ENCODE measurements at regions not wholly inside any gene's neighbourhood (a gene's known extent, or its start where the extent isn't known, plus 50 kb on each side); places are given as distances from the start of the nearest gene placed in this dataset.
A peak's percentile ranks its signal among the peaks of the same experiment; 100 is the strongest.
"Not testable (repeated sequence)": the region's sequence is repeated elsewhere in the genome, so short reads cannot be mapped to it uniquely, and the experiment has no call there.

DNA sequence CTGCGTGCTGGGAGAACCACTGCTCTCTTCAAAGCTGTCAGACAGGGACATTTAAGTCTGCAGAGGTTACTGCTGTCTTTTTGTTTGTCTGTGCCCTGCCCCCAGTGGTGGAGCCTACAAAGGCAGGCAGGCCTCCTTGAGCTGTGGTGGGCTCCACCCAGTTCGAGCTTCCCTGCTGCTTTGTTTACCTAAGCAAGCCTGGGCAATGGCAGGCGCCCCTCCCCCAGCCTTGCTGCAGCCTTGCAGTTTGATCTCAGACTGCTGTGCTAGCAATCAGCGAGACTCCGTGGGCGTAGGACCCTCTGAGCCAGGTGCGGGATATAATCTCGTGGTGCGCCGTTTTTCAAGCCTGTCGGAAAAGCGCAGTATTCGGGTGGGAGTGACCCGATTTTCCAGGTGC is 837.0 kb downstream of the EPHA3 start:
- not testable (repeated sequence) for DNase-seq

- no peak for DNase-seq
Measured at GRCh38 chr3:89946884-89947283, 839.5 kb downstream of the EPHA3 start.

- DNase-seq, result no peak
Measured at GRCh38 chr3:89947337-89947954, 840.0 kb downstream of the EPHA3 start.

DNA sequence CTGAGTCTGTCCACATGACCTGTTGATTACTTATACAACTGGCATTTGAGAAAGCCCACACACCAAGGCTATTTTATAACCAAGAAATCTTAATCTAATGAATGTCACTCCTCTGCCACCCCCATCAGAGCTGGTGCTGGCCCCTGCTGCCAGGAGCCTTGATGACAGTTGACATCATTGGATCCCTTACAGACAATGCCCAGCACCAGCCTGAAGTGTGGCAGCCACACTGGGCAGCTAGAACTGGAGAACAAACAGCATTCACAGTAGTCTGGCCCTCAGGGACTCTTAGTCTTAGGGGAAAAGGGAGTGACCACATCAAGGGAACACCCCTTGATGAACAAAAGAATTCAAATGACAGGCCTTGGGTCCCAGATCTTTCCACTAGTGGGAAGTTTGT is 840.6 kb downstream of the EPHA3 start:
- DNase-seq, result no peak

DNA sequence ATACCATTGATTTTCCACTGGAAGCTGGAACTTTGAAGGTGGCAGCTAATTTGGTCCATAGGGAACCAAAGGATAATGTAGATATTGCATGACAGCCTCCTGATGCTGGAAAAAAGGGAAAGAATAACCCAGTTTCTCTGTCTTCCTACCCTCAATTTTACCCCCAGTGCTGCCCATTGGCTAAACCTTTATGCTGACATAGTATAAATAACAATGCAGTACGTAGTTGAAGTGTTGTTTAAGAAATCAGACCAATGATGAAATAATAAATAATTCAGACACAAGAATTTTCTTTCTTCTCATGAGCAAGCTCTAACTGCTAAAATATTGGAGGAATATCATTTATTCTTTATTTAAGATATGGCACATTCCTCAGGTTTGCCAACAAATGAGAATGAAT is 843.4 kb downstream of the EPHA3 start:
- DNase-seq, result no peak

GRCh38 chr3:89954137-89954536 is 846.7 kb downstream of the EPHA3 start:
- DNase-seq, result no peak

DNA sequence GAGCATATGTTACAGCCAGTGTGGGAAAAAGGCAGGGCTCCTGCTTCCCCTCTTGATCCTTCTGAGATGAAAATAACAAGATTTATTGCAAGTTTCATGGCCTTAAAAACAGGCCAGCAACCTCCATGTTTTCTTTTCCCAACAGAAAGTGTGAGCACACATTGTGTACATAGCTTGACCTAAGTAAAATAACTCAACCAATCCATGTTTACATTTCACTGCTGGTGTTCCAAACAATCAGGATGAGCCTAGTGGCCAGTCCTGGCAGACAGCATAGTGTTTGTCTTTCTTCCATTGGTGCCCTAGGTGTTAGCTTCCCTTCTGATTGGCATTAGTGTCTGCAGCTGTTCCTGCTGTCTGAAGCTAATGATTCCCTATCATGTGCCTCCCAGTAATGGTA is 847.7 kb downstream of the EPHA3 start:
- no peak for DNase-seq

DNA sequence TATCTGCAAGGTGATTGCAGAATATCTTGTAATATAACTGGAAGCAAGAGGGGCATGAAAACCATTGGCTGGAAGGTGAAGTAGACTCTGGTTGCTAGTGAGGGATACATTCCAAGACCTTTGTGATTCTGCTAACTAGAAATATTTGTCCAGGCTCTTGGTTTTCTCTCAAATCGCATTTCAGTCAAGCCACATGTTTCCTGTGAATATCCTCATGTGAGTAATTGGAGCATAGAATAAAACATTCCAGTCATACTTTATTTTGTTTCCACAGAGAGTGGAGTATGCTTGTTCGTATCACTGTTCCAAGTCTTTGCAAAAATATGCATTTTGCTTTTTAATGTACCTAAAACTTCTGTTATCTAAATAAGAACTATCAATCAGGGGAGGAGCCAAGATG is 850.0 kb downstream of the EPHA3 start:
- DNase-seq, result peak; percentile 60

GRCh38 chr3:89958163-89958562 is 850.7 kb downstream of the EPHA3 start:
- not testable (repeated sequence) for DNase-seq

GRCh38 chr3:89964347-89964746 is 856.9 kb downstream of the EPHA3 start:
- peak; percentile 24 for DNase-seq

- DNase-seq, result no peak
Measured at GRCh38 chr3:89966877-89967665, 859.6 kb downstream of the EPHA3 start.

GRCh38 chr3:89971329-89971728 is 863.9 kb downstream of the EPHA3 start:
- DNase-seq, result no peak

- DNase-seq, result no peak
Measured at GRCh38 chr3:89973156-89973555, 865.7 kb downstream of the EPHA3 start.

DNA sequence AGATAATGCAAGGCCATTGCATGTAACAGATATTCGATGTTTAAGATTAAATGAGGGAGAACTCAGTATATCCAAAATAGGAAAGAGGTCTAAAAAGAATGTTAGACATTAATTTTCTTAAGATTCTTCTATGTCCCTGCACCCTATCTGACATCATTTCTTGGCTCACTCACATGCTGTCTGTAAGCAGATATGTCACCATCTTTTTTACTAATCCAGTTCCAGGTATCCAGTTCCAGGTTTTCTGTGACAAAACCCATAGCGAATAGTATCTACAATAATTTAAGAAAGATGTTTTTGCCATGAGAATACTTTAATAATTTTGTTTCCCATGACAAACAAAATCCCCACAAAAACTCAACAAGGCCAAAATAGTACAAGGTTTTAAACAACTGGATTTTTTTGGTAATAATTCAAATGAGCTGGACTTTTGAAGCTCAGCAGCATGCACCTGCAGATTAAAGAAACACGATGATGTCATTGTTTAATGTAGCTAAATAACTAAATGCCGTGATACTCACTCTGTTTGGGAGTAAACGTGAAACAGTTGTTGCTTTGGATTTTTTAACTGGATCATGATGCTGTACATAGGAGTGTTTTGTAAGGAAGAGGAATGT is 867.6 kb downstream of the EPHA3 start:
- DNase-seq, result no peak

DNA sequence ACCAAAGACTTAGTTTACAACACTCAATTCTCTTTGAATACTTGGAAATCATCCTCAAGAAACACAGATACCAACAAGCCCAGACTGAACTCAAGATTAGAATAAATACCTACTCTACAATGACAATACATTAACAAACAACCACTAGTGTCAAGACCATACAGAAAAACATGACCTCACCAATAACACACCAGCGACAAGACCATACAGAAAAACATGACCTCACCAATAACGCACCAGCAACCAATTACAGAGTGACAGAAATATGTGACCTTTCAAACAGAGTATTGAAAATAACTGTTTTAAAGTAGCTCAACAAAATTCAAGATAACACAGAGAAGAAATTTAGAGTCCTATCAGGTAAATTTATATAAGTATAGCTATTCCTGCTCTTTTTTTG is 876.0 kb downstream of the EPHA3 start:
- DNase-seq, result no peak

DNA sequence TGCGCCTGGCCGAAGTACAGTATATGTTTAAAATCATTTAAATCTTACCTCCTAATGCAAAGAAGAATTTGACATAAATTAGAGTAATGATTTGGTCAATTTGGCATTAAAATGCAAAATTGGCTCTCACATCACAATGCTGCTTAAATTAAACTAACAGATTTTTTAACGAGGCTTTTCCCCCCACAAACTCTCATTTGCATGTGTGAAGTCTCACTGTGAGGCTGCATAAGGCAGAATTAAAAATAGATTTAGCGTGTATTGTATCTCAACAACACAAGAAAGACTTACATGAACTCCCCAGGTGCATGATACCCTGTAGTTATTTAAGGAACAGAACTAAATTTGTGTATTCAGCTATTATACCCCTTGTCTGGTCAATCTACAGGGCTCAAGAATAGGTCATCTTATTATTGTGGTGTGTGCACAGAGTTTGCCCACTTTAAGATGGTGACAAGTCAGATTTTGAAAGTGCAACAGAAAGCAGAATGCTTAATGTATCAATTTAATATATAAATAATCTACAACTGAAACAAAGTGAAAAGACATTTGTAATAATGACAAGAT is 897.9 kb downstream of the EPHA3 start:
- DNase-seq, result no peak

DNA sequence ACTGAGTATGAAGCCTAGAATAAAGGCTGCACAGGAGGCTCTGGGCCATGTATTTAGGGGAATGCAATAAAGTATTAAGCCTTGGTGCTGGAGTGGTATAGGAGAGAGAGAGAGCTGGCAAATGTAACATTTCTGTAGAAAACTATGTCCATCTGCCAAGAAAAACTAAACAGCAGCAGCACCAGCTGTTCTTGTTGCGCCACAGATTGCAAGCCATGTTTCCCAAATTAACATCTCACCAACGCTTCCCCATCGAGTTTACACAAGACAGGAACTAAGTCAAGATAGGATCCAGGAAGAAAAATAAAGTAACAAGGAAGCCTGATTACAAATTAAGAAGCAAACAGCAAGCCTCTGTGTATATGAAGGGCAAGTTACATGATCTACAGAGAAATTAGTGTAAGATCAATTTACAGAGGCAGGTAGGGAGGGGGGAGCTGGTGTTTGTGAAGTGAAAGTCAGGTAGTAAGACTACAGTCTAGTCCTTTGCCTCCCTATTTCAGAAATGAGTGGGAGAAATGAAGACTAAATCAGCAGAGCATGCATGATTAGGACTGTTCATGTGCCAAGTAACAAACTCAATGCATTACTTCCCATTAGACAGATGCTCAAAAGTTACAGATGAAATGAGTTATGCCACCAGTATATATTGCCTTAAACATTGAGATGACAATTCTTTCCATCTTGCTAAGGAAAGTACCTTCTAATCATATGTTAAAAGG is 900.5 kb downstream of the EPHA3 start:
- DNase-seq, result peak; percentile 44

DNA sequence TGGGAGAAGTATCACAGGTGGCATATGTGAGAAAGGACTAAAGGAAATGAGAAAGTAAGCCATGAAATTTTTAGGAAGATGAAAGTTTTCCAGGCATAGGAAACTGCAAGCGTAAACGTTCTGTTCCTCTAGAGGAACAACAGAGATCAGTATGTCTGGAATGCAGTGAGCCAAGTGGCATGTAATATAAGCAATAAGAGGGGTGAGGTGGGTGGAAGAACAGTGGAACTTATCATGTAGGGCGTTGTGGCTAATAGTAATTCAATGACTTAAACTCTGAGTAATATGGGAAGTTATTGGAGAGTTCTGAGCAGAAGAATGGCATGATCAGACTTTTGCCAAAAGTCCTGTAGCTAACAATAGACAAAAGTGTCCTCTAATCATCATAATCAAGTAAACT is 902.9 kb downstream of the EPHA3 start:
- DNase-seq, result peak; percentile 86

DNA sequence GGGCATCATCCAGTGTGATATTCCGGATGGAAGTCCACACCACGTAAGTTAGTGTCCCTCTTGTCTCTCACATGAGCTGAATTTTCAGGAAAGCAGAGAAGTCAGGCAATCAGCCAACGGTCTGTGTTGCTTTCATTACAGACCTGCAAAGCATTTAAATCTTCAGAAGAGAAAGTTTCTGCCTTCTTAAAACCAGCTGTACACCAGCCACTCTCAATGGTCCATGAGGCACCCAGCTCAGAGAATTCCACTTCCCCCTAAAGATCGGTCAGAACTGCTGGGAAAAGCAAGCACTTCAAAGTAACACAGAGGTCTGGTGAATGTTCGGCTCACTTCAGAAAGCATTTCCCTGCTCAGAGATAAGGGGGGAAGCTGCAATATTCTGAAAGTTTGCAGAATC is 903.7 kb downstream of the EPHA3 start:
- peak; percentile 15 for DNase-seq

GRCh38 chr3:90011596-90011995 is 904.2 kb downstream of the EPHA3 start:
- no peak for DNase-seq

DNA sequence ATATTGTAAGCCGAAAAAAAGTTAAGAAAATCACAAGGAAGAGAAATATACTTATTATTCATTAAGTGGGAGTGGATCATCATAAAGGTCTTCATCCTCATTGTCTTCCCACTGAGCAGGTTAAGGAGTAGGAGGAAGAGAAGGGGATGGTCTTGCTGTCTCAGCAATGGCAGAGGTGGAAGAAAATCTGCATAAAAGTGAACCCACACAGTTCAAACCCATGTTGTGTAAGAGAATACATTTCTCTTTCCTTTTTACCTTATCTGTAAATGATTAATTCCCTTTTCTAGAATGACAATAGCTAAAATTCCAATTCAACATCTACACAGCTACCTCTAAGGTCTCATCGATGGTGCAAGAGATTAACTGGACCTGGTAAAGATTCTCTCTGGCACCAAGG is 904.6 kb downstream of the EPHA3 start:
- DNase-seq, result no peak

GRCh38 chr3:90015688-90016356 is 908.4 kb downstream of the EPHA3 start:
- DNase-seq, result peak; percentile 99

Measured in fibroblast of skin of scalp (primary cell).